ENCODE measurements at regions not wholly inside any gene's neighbourhood (a gene's known extent, or its start where the extent isn't known, plus 50 kb on each side); places are given as distances from the start of the nearest gene placed in this dataset.

GRCh38 chr2:238711346-238711745, 136.5 kb upstream of the TWIST2 start:
- no peaks in the 10 kb centered on the region for H3K27me3 ChIP-seq (ENCODE audit: low read depth, low read length)
- H3K79me2 ChIP-seq (ENCODE audit: low read length): no peaks in the 10 kb centered on the region
- no peaks in the 10 kb centered on the region for H3K4me1 ChIP-seq (ENCODE audit: low read length)
- H3K4me3 ChIP-seq (ENCODE audit: low read length): no peak overlapping the region
- H3K9ac ChIP-seq (ENCODE audit: low read length): no peak overlapping the region
- no peaks in the 10 kb centered on the region for H4K20me1 ChIP-seq (ENCODE audit: insufficient read depth, low read length)
- no peak for TF ChIP-seq EZH2phosphoT487 (IDR thresholded peaks at IDR 0.05; ENCODE audit: low read depth)
- no peak for TF ChIP-seq CTCF (IDR thresholded peaks at IDR 0.05; ENCODE audit: low read depth, low read length)
- H3K27ac ChIP-seq (ENCODE audit: low read length): no peak overlapping the region
- H2AFZ ChIP-seq (ENCODE audit: low read depth, low read length): no peak overlapping the region
- H3K9me3 ChIP-seq (ENCODE audit: insufficient read depth, low read length): no peaks in the 10 kb centered on the region
- H3K36me3 ChIP-seq (replicated peaks; ENCODE audit: low read depth, low read length): no peaks in the 10 kb centered on the region
- H3K4me2 ChIP-seq (ENCODE audit: low read length): no peak overlapping the region

GRCh38 chr2:238712011-238712410, 135.9 kb upstream of the TWIST2 start:
- Histone ChIP-seq H3K27me3 (ENCODE audit: low read depth, low read length) (no peaks in the 10 kb centered on the region), H4K20me1 (ENCODE audit: insufficient read depth, low read length) (no peaks in the 10 kb centered on the region), H3K4me2 (ENCODE audit: low read length) (no peak overlapping the region), H2AFZ (ENCODE audit: low read depth, low read length) (no peak overlapping the region), H3K4me3 (ENCODE audit: low read length) (no peak overlapping the region), H3K27ac (ENCODE audit: low read length) (no peak overlapping the region), H3K9ac (ENCODE audit: low read length) (no peak overlapping the region), H3K79me2 (ENCODE audit: low read length) (no peaks in the 10 kb centered on the region), H3K4me1 (ENCODE audit: low read length) (no peaks in the 10 kb centered on the region), H3K9me3 (ENCODE audit: insufficient read depth, low read length) (no peaks in the 10 kb centered on the region), H3K36me3 (replicated peaks; ENCODE audit: low read depth, low read length) (no peaks in the 10 kb centered on the region)
- TF ChIP-seq EZH2phosphoT487 (IDR thresholded peaks at IDR 0.05; ENCODE audit: low read depth) (no peak), CTCF (IDR thresholded peaks at IDR 0.05; ENCODE audit: low read depth, low read length) (no peak)

- H3K4me1 ChIP-seq (ENCODE audit: low read length): no peaks in the 10 kb centered on the region
- H2AFZ ChIP-seq (ENCODE audit: low read depth, low read length): no peak overlapping the region
These were observed 134.6 kb upstream of the TWIST2 start for GRCh38 chr2:238713198-238713826.

GRCh38 chr2:238714038-238714528, 133.8 kb upstream of the TWIST2 start:
- Histone ChIP-seq H2AFZ (ENCODE audit: low read depth, low read length) (no peak overlapping the region), H3K9me3 (ENCODE audit: insufficient read depth, low read length) (no peaks in the 10 kb centered on the region), H3K36me3 (replicated peaks; ENCODE audit: low read depth, low read length) (no peaks in the 10 kb centered on the region), H3K4me3 (ENCODE audit: low read length) (no peak overlapping the region), H3K4me2 (ENCODE audit: low read length) (no peak overlapping the region), H3K79me2 (ENCODE audit: low read length) (no peaks in the 10 kb centered on the region), H3K27ac (ENCODE audit: low read length) (no peak overlapping the region), H3K4me1 (ENCODE audit: low read length) (no peaks in the 10 kb centered on the region), H3K9ac (ENCODE audit: low read length) (no peak overlapping the region), H4K20me1 (ENCODE audit: insufficient read depth, low read length) (no peaks in the 10 kb centered on the region), H3K27me3 (ENCODE audit: low read depth, low read length) (no peaks in the 10 kb centered on the region)
- TF ChIP-seq EZH2phosphoT487 (IDR thresholded peaks at IDR 0.05; ENCODE audit: low read depth) (no peak), CTCF (IDR thresholded peaks at IDR 0.05; ENCODE audit: low read depth, low read length) (no peak)

More at GRCh38 chr2:238713198-238713826, 134.6 kb upstream of the TWIST2 start:
- no peaks in the 10 kb centered on the region for H3K36me3 ChIP-seq (replicated peaks; ENCODE audit: low read depth, low read length)
- H3K79me2 ChIP-seq (ENCODE audit: low read length): no peaks in the 10 kb centered on the region
- H3K27ac ChIP-seq (ENCODE audit: low read length): no peak overlapping the region
- H3K9me3 ChIP-seq (ENCODE audit: insufficient read depth, low read length): no peaks in the 10 kb centered on the region
- no peaks in the 10 kb centered on the region for H4K20me1 ChIP-seq (ENCODE audit: insufficient read depth, low read length)
- H3K27me3 ChIP-seq (ENCODE audit: low read depth, low read length): no peaks in the 10 kb centered on the region
- no peak overlapping the region for H3K4me2 ChIP-seq (ENCODE audit: low read length)
- H3K4me3 ChIP-seq (ENCODE audit: low read length): no peak overlapping the region
- no peak overlapping the region for H3K9ac ChIP-seq (ENCODE audit: low read length)
- TF ChIP-seq EZH2phosphoT487 (IDR thresholded peaks at IDR 0.05; ENCODE audit: low read depth) (no peak), CTCF (IDR thresholded peaks at IDR 0.05; ENCODE audit: low read depth, low read length) (no peak)
